ENCODE measurements at regions not wholly inside any gene's neighbourhood (a gene's known extent, or its start where the extent isn't known, plus 50 kb on each side); places are given as distances from the start of the nearest gene placed in this dataset.

- no peak for DNase-seq (ENCODE audit: low read depth, low spot score)
- TF ChIP-seq ZNF274 (IDR thresholded peaks at IDR 0.05; ENCODE audit: low read depth, low read length) (no peak), YY1 (IDR thresholded peaks at IDR 0.05; ENCODE audit: insufficient read depth, insufficient read length) (no peak), SUZ12 (IDR thresholded peaks at IDR 0.05; ENCODE audit: extremely low read depth, insufficient read depth, insufficient read length) (no peak)
- Histone ChIP-seq H3K9ac (ENCODE audit: insufficient read length, low read depth) (no peak overlapping the region), H3K36me3 (ENCODE audit: insufficient read depth, insufficient read length, low read length) (no peaks in the 10 kb centered on the region), H3K9me3 (ENCODE audit: insufficient read depth, low read length) (no peaks in the 10 kb centered on the region), H3K27me3 (ENCODE audit: insufficient read depth, insufficient read length) (no peaks in the 10 kb centered on the region), H3K4me3 (ENCODE audit: insufficient read length, low read depth) (no peak overlapping the region), H3K4me1 (ENCODE audit: insufficient read depth, insufficient read length) (peaks cover 2% of the 10 kb centered on the region)
Observed at GRCh38 chr15:96764501-96764900, 434.0 kb downstream of the NR2F2 start.

GRCh38 chr15:96764946-96765345, 434.4 kb downstream of the NR2F2 start:
- Histone ChIP-seq H3K9ac (ENCODE audit: insufficient read length, low read depth) (no peak overlapping the region), H3K4me3 (ENCODE audit: insufficient read length, low read depth) (no peak overlapping the region), H3K4me1 (ENCODE audit: insufficient read depth, insufficient read length) (peaks cover 2% of the 10 kb centered on the region), H3K36me3 (ENCODE audit: insufficient read depth, insufficient read length, low read length) (no peaks in the 10 kb centered on the region), H3K9me3 (ENCODE audit: insufficient read depth, low read length) (no peaks in the 10 kb centered on the region), H3K27me3 (ENCODE audit: insufficient read depth, insufficient read length) (no peaks in the 10 kb centered on the region)
- no peak for DNase-seq (ENCODE audit: low read depth, low spot score)
- TF ChIP-seq YY1 (IDR thresholded peaks at IDR 0.05; ENCODE audit: insufficient read depth, insufficient read length) (no peak), SUZ12 (IDR thresholded peaks at IDR 0.05; ENCODE audit: extremely low read depth, insufficient read depth, insufficient read length) (no peak), ZNF274 (IDR thresholded peaks at IDR 0.05; ENCODE audit: low read depth, low read length) (no peak)

- H3K4me1 ChIP-seq (ENCODE audit: insufficient read depth, insufficient read length), result peaks cover 2% of the 10 kb centered on the region
- no peak for DNase-seq (ENCODE audit: low read depth, low spot score)
- TF ChIP-seq SUZ12 (IDR thresholded peaks at IDR 0.05; ENCODE audit: extremely low read depth, insufficient read depth, insufficient read length) (no peak), ZNF274 (IDR thresholded peaks at IDR 0.05; ENCODE audit: low read depth, low read length) (no peak), YY1 (IDR thresholded peaks at IDR 0.05; ENCODE audit: insufficient read depth, insufficient read length) (no peak)
- no peak overlapping the region for H3K4me3 ChIP-seq (ENCODE audit: insufficient read length, low read depth)
- no peaks in the 10 kb centered on the region for H3K27me3 ChIP-seq (ENCODE audit: insufficient read depth, insufficient read length)
- H3K36me3 ChIP-seq (ENCODE audit: insufficient read depth, insufficient read length, low read length), result no peaks in the 10 kb centered on the region
- H3K9ac ChIP-seq (ENCODE audit: insufficient read length, low read depth), result no peak overlapping the region
- no peaks in the 10 kb centered on the region for H3K9me3 ChIP-seq (ENCODE audit: insufficient read depth, low read length)
Observed at GRCh38 chr15:96766366-96766765, 435.9 kb downstream of the NR2F2 start.

GRCh38 chr15:96767703-96768434, 437.4 kb downstream of the NR2F2 start:
- no peaks in the 10 kb centered on the region for H3K27me3 ChIP-seq (ENCODE audit: insufficient read depth, insufficient read length)
- DNase-seq (ENCODE audit: low read depth, low spot score), result no peak
- no peaks in the 10 kb centered on the region for H3K36me3 ChIP-seq (ENCODE audit: insufficient read depth, insufficient read length, low read length)
- no peak overlapping the region for H3K4me3 ChIP-seq (ENCODE audit: insufficient read length, low read depth)
- no peak overlapping the region for H3K9ac ChIP-seq (ENCODE audit: insufficient read length, low read depth)
- TF ChIP-seq SUZ12 (IDR thresholded peaks at IDR 0.05; ENCODE audit: extremely low read depth, insufficient read depth, insufficient read length) (no peak), ZNF274 (IDR thresholded peaks at IDR 0.05; ENCODE audit: low read depth, low read length) (no peak), YY1 (IDR thresholded peaks at IDR 0.05; ENCODE audit: insufficient read depth, insufficient read length) (no peak)
- peaks cover 2% of the 10 kb centered on the region for H3K4me1 ChIP-seq (ENCODE audit: insufficient read depth, insufficient read length)
- no peaks in the 10 kb centered on the region for H3K9me3 ChIP-seq (ENCODE audit: insufficient read depth, low read length)

GRCh38 chr15:96768435-96768789, 437.9 kb downstream of the NR2F2 start:
- peaks cover 2% of the 10 kb centered on the region for H3K4me1 ChIP-seq (ENCODE audit: insufficient read depth, insufficient read length)
- TF ChIP-seq ZNF274 (IDR thresholded peaks at IDR 0.05; ENCODE audit: low read depth, low read length), result no peak
- no peak for TF ChIP-seq SUZ12 (IDR thresholded peaks at IDR 0.05; ENCODE audit: extremely low read depth, insufficient read depth, insufficient read length)
- no peak for TF ChIP-seq YY1 (IDR thresholded peaks at IDR 0.05; ENCODE audit: insufficient read depth, insufficient read length)
- H3K4me3 ChIP-seq (ENCODE audit: insufficient read length, low read depth), result no peak overlapping the region
- H3K27me3 ChIP-seq (ENCODE audit: insufficient read depth, insufficient read length), result no peaks in the 10 kb centered on the region
- no peaks in the 10 kb centered on the region for H3K9me3 ChIP-seq (ENCODE audit: insufficient read depth, low read length)
- no peaks in the 10 kb centered on the region for H3K36me3 ChIP-seq (ENCODE audit: insufficient read depth, insufficient read length, low read length)
- no peak for DNase-seq (ENCODE audit: low read depth, low spot score)
- H3K9ac ChIP-seq (ENCODE audit: insufficient read length, low read depth), result no peak overlapping the region

- Histone ChIP-seq H3K4me3 (ENCODE audit: insufficient read length, low read depth) (no peak overlapping the region), H3K36me3 (ENCODE audit: insufficient read depth, insufficient read length, low read length) (no peaks in the 10 kb centered on the region), H3K9ac (ENCODE audit: insufficient read length, low read depth) (no peak overlapping the region), H3K4me1 (ENCODE audit: insufficient read depth, insufficient read length) (peaks cover 2% of the 10 kb centered on the region), H3K27me3 (ENCODE audit: insufficient read depth, insufficient read length) (no peaks in the 10 kb centered on the region), H3K9me3 (ENCODE audit: insufficient read depth, low read length) (no peaks in the 10 kb centered on the region)
- no peak for DNase-seq (ENCODE audit: low read depth, low spot score)
- no peak for TF ChIP-seq ZNF274 (IDR thresholded peaks at IDR 0.05; ENCODE audit: low read depth, low read length)
- TF ChIP-seq SUZ12 (IDR thresholded peaks at IDR 0.05; ENCODE audit: extremely low read depth, insufficient read depth, insufficient read length), result no peak
- no peak for TF ChIP-seq YY1 (IDR thresholded peaks at IDR 0.05; ENCODE audit: insufficient read depth, insufficient read length)
Observed at GRCh38 chr15:96771035-96771434, 440.5 kb downstream of the NR2F2 start.

- H3K36me3 ChIP-seq (ENCODE audit: insufficient read depth, insufficient read length, low read length), result no peaks in the 10 kb centered on the region
- H3K9me3 ChIP-seq (ENCODE audit: insufficient read depth, low read length), result no peaks in the 10 kb centered on the region
- H3K9ac ChIP-seq (ENCODE audit: insufficient read length, low read depth), result no peak overlapping the region
- H3K27me3 ChIP-seq (ENCODE audit: insufficient read depth, insufficient read length), result no peaks in the 10 kb centered on the region
- no peak for DNase-seq (ENCODE audit: low read depth, low spot score)
- TF ChIP-seq ZNF274 (IDR thresholded peaks at IDR 0.05; ENCODE audit: low read depth, low read length) (no peak), SUZ12 (IDR thresholded peaks at IDR 0.05; ENCODE audit: extremely low read depth, insufficient read depth, insufficient read length) (no peak), YY1 (IDR thresholded peaks at IDR 0.05; ENCODE audit: insufficient read depth, insufficient read length) (no peak)
- H3K4me1 ChIP-seq (ENCODE audit: insufficient read depth, insufficient read length), result no peaks in the 10 kb centered on the region
- no peak overlapping the region for H3K4me3 ChIP-seq (ENCODE audit: insufficient read length, low read depth)
Observed at GRCh38 chr15:96774216-96774615, 443.7 kb downstream of the NR2F2 start.
